Activated T-helper 2 cell treated with anti-CD3 and anti-CD28 coated beads, Interferon-gamma antibody, Interleukin-2, Interleukin-4, amounts not matched to agents 10 μg/mL and 5 μg/mL and 100 μg/mL, durations not matched to agents 14 hours and 24 hours and 36 hours (primary cell): ENCODE measurements at regions not wholly inside any gene's neighbourhood (a gene's known extent, or its start where the extent isn't known, plus 50 kb on each side); places are given as distances from the start of the nearest gene placed in this dataset.

ENCODE experiments used
- DNase-seq: peaks from one replicate; pipeline ENCODE4 v3.0.0; 2021; ENCODE audit warnings: low spot score
- H3K27ac Mint-ChIP-seq: one replicate; pipeline ENCODE4 v1.8.0; 2021; ENCODE audit warnings: mixed read lengths
- H3K27me3 Mint-ChIP-seq: one replicate; pipeline ENCODE4 v1.8.0; 2021; ENCODE audit warnings: low read depth, mixed read lengths
- H3K36me3 Mint-ChIP-seq: one replicate; pipeline ENCODE4 v1.8.0; 2021; ENCODE audit warnings: low read depth, mixed read lengths
- H3K4me1 Mint-ChIP-seq: one replicate; pipeline ENCODE4 v1.8.0; 2021; ENCODE audit warnings: low read depth, mixed read lengths
- H3K4me3 Mint-ChIP-seq: one replicate; pipeline ENCODE4 v1.8.0; 2021; ENCODE audit warnings: low read depth, mild to moderate bottlenecking, moderate library complexity, mixed read lengths
- H3K9me3 Mint-ChIP-seq: one replicate; pipeline ENCODE4 v1.8.0; 2021; ENCODE audit warnings: mixed read lengths
- intact Hi-C: fragments of 100-400 bp; cut with micrococcal nuclease; formaldehyde crosslinking; loops from one replicate; pipeline ENCODE4 v1.15.1; 2023

DNA sequence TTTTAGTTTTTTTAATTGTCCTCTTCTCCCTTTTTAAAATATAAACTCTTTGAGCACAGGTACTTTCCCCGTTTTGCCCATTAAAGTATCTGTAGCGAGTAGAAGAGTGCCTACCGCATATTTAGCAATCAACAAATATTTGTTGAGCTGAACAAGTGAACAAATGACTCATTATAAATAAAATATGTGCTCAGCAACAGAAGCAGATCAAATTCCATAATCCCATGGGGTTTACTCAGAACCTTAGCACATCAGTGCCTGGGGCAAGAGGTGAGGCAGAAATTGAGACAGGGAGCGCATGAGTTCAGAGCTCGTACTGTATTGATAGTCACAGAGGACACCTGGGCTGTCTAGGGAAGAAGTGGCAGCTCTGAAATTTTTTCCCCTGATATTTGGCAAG lies 161.0 kb downstream of the SEM1 start:
- no peaks in the 10 kb centered on the region for H3K36me3 Mint-ChIP-seq
- no peak for DNase-seq
- no peaks in the 10 kb centered on the region for H3K9me3 Mint-ChIP-seq
- no peak overlapping the region for H3K4me3 Mint-ChIP-seq
- no peaks in the 10 kb centered on the region for H3K4me1 Mint-ChIP-seq
- no peak overlapping the region for H3K27ac Mint-ChIP-seq
- intact Hi-C loops, result no loop called here
- peaks cover 6% of the 10 kb centered on the region for H3K27me3 Mint-ChIP-seq

DNA sequence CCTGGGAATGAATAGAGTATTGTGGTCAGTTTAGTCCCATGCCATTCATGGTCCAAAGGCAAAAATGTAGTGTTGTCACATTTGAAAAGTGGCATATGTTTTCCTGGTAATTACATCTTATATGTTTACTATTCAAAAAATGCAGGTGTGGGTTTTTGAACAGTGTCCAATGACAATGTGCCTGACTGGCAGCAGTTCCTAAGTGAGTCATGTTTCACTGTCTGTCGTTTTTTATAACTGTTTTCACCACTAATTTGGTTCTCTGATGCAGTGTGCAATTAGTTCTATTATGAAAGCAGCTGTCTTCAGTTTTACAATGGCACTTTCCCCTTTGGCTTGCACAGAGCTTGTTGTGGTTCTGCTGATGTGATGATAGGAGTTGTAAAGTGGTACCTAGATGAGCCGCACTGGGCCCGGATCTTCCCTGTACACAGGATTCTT lies 162.3 kb downstream of the SEM1 start:
- Mint-ChIP-seq H3K9me3 (no peaks in the 10 kb centered on the region), H3K4me3 (no peak overlapping the region), H3K27me3 (peaks cover 8% of the 10 kb centered on the region), H3K36me3 (no peaks in the 10 kb centered on the region), H3K4me1 (no peaks in the 10 kb centered on the region), H3K27ac (no peak overlapping the region)
- no peak for DNase-seq
- intact Hi-C loops, result no loop called here

DNA sequence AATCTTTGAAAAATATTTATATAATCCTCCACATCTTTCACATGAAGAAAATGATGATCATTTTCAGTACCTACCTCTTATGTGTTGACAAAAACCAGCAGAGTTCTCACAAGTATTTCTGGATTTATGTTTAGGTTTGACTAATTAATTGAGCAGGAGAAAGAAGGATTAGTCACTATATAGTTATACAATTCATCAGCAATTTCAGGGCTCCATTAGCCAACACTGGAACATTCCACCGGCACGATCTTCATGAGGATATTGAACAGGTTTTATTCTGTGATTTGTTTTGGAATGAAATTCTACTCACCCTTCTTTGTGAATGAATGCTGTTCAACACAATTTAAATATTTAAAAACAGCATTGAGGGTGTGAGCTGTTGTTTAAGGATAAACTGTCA lies 163.2 kb downstream of the SEM1 start:
- Mint-ChIP-seq H3K36me3 (no peaks in the 10 kb centered on the region), H3K4me3 (no peak overlapping the region), H3K4me1 (no peaks in the 10 kb centered on the region), H3K27me3 (peaks cover 8% of the 10 kb centered on the region), H3K9me3 (no peaks in the 10 kb centered on the region), H3K27ac (no peak overlapping the region)
- intact Hi-C loops, result no loop called here
- DNase-seq, result no peak

DNA sequence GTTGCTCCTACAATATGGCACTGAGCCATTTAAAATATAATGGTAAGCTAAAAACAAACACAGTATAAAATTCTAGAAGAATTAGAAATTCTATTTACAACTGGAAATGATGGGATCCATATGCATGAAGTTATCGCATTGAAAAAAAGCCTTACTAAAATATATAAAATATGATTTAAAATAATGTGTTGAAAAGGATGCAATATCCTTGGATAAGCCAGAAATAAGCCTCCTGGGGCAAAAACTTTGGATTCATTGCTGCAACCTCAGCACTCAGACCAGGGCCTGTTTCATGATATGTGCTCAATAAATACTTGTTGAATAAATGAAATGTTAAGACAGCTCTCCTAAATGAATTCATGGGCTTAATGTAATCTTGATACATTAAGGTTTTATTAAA lies 170.2 kb downstream of the SEM1 start:
- Mint-ChIP-seq H3K9me3 (no peaks in the 10 kb centered on the region), H3K4me1 (no peaks in the 10 kb centered on the region), H3K27me3 (peaks cover 26% of the 10 kb centered on the region), H3K27ac (no peak overlapping the region), H3K36me3 (no peaks in the 10 kb centered on the region), H3K4me3 (no peak overlapping the region)
- DNase-seq, result no peak
- intact Hi-C loops, result no loop called here

DNA sequence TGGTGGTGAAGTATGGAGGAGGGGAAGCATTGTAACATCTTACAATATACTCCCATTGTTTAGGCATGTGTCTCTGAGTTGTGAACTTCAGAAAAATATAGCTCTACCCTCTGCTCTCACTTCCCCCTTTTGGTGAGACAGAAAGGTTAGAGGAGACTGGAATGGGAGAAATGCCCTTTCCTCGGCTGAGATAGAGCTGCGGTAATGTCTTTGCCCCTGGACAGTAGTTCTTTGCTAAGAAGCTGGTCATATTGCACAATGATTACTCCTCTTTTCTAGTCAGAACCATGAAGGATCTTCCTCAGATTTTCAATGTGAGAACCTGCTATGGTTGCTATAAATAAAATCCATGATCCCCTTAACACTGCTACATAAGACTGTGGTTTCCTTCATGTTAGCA lies 171.0 kb downstream of the SEM1 start:
- H3K36me3 Mint-ChIP-seq, result no peaks in the 10 kb centered on the region
- intact Hi-C loops, result no loop called here
- DNase-seq, result no peak
- H3K4me1 Mint-ChIP-seq, result no peaks in the 10 kb centered on the region
- H3K27me3 Mint-ChIP-seq, result peaks cover 28% of the 10 kb centered on the region
- H3K9me3 Mint-ChIP-seq, result no peaks in the 10 kb centered on the region
- no peak overlapping the region for H3K27ac Mint-ChIP-seq
- H3K4me3 Mint-ChIP-seq, result no peak overlapping the region

DNA sequence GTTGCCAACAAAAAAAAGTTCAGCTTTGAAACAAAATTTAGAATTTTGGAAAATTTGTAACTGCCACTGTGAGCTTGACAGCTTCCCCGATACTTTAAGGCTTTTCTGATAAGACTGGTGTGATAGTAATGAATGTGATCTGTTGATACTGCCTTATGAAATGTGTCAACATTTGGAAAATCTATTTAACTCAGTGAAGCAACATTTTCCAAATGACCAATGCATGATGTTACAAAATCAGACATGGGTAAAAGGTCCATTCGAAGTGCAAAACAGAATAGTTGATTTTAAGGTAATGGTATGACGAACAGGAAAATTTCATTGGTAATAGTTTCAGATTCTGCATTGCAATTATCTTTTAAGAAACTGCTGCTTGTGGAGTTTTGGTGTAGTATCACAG lies 175.4 kb downstream of the SEM1 start:
- Mint-ChIP-seq H3K27me3 (peaks cover 45% of the 10 kb centered on the region), H3K4me1 (no peaks in the 10 kb centered on the region), H3K36me3 (no peaks in the 10 kb centered on the region), H3K4me3 (no peak overlapping the region), H3K9me3 (no peaks in the 10 kb centered on the region), H3K27ac (no peak overlapping the region)
- no peak for DNase-seq
- intact Hi-C loops, result no loop called here

DNA sequence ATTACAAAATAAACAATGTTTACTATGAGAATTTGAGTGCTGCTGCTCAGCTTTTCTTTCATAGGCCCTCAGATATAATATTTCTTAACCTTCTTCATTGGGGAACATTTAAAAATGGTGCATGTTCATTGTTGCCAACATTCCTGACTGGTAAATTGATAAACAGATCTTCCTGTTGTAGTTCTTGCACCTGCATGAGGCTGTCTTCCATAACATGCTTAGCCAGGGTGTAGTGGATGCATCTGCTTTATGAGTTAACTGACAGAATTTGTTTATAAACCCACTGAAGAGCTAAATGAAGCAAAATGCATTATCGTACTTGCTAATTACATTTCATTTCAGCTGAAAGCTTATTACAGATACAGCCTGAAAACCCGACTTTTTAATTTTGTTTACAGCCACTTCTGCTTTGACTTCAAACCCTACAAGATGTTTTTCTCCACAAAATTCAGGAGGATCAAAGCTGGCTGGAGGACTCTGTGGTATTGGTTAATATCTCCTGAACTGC lies 177.2 kb downstream of the SEM1 start:
- Mint-ChIP-seq H3K36me3 (no peaks in the 10 kb centered on the region), H3K27ac (no peak overlapping the region), H3K27me3 (peaks cover 36% of the 10 kb centered on the region), H3K4me3 (no peak overlapping the region), H3K9me3 (no peaks in the 10 kb centered on the region), H3K4me1 (no peaks in the 10 kb centered on the region)
- DNase-seq, result no peak
- intact Hi-C loops, result no loop called here

DNA sequence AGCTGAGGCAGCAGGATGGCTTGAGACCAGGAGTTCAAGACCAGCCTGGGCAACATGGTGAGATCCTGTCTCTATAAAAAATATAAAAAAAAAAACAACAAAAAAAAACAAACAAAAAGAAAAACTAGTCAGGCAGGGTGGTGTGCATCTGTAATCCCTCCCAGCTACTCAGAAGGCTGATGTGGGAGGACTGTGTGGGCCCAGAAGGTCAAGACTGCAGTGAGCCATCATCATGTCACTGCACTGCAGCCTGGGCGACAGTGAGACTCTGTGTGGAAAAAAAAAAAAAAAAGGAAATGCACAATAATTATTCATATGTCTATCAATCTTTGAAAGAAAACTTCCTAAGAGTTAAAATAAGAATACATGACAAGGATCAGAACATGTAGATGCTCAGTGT lies 178.3 kb downstream of the SEM1 start:
- H3K36me3 Mint-ChIP-seq, result no peaks in the 10 kb centered on the region
- H3K4me3 Mint-ChIP-seq, result no peak overlapping the region
- intact Hi-C loops, result no loop called here
- H3K4me1 Mint-ChIP-seq, result no peaks in the 10 kb centered on the region
- no peaks in the 10 kb centered on the region for H3K9me3 Mint-ChIP-seq
- H3K27ac Mint-ChIP-seq, result no peak overlapping the region
- peaks cover 30% of the 10 kb centered on the region for H3K27me3 Mint-ChIP-seq
- no peak for DNase-seq

DNA sequence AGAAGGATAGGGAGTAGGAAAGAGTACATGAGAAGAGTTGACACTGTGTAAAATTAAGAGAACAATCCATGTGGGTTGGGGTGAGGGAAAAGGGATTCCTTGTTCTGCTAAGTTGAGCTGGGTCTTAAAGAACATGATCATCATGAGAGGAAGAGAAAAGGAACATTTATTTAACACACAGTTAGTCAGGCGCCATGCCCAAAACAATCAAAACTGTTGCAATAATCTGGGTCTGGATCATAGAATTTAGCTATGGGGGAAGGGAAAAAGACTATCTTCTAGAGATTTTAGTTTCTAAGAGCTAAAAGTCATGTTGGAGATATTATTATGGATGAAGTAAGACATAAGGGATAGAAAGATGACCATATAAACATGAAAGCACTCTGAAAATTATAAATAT lies 178.9 kb downstream of the SEM1 start:
- Mint-ChIP-seq H3K9me3 (no peaks in the 10 kb centered on the region), H3K36me3 (no peaks in the 10 kb centered on the region), H3K4me3 (no peak overlapping the region), H3K27ac (no peak overlapping the region), H3K4me1 (no peaks in the 10 kb centered on the region), H3K27me3 (peaks cover 28% of the 10 kb centered on the region)
- intact Hi-C loops, result no loop called here
- DNase-seq, result no peak

- no peaks in the 10 kb centered on the region for H3K36me3 Mint-ChIP-seq
- H3K9me3 Mint-ChIP-seq, result no peaks in the 10 kb centered on the region
- peaks cover 20% of the 10 kb centered on the region for H3K27me3 Mint-ChIP-seq
- intact Hi-C loops, result no loop called here
- H3K4me1 Mint-ChIP-seq, result peaks cover 6% of the 10 kb centered on the region
- H3K4me3 Mint-ChIP-seq, result no peak overlapping the region
- DNase-seq, result no peak
- no peak overlapping the region for H3K27ac Mint-ChIP-seq
Observed at GRCh38 chr7:96527133-96527827, 182.4 kb downstream of the SEM1 start.

GRCh38 chr7:96526496-96526895 lies 183.2 kb downstream of the SEM1 start:
- no peak overlapping the region for H3K4me3 Mint-ChIP-seq
- H3K27me3 Mint-ChIP-seq, result peaks cover 23% of the 10 kb centered on the region
- H3K27ac Mint-ChIP-seq, result no peak overlapping the region
- H3K36me3 Mint-ChIP-seq, result no peaks in the 10 kb centered on the region
- DNase-seq, result no peak
- peaks cover 6% of the 10 kb centered on the region for H3K4me1 Mint-ChIP-seq
- no peaks in the 10 kb centered on the region for H3K9me3 Mint-ChIP-seq
- intact Hi-C loops, result no loop called here

- Mint-ChIP-seq H3K27ac (no peak overlapping the region), H3K9me3 (no peaks in the 10 kb centered on the region), H3K36me3 (no peaks in the 10 kb centered on the region), H3K4me1 (peaks cover 6% of the 10 kb centered on the region), H3K4me3 (no peak overlapping the region), H3K27me3 (peaks cover 19% of the 10 kb centered on the region)
- intact Hi-C loops, result no loop called here
- DNase-seq, result no peak
Observed at GRCh38 chr7:96521068-96521894, 188.4 kb downstream of the SEM1 start.

GRCh38 chr7:96508371-96508770 lies 186.5 kb upstream of the SLC25A13 start:
- no peak overlapping the region for H3K27ac Mint-ChIP-seq
- intact Hi-C loops, result no loop called here
- no peaks in the 10 kb centered on the region for H3K36me3 Mint-ChIP-seq
- DNase-seq, result no peak
- H3K4me1 Mint-ChIP-seq, result no peaks in the 10 kb centered on the region
- H3K4me3 Mint-ChIP-seq, result no peak overlapping the region
- peaks cover 38% of the 10 kb centered on the region for H3K27me3 Mint-ChIP-seq
- no peaks in the 10 kb centered on the region for H3K9me3 Mint-ChIP-seq
